HepG2 (cell line): ENCODE measurements at regions not wholly inside any gene's neighbourhood (a gene's known extent, or its start where the extent isn't known, plus 50 kb on each side); places are given as distances from the start of the nearest gene placed in this dataset.

ENCODE experiments used
- AHDC1 ChIP-seq: sonication (generic); formaldehyde crosslinking; IDR thresholded peaks from 2 replicates; pipeline ENCODE4 v1.5.1; 2020; ENCODE audit warnings: mild to moderate bottlenecking, missing genetic modification reagents, borderline replicate concordance
- CREM ChIP-seq, 2 experiments: sonication (generic) in 1 of 2; formaldehyde crosslinking in 1 of 2; IDR thresholded peaks; 2 replicates each; pipeline versions ENCODE4 v1.4.0 to v1.6.1; 2016 to 2020; ENCODE audit warnings: antibody characterized with exemption in 1 of 2, mild to moderate bottlenecking in 1 of 2, missing genetic modification reagents in 1 of 2
- HMGA1 ChIP-seq: sonication (generic); formaldehyde crosslinking; conservative IDR thresholded peaks from 2 replicates; pipeline ENCODE4 v1.4.0; 2020; ENCODE audit warnings: missing genetic modification reagents
- HOXA7 ChIP-seq: sonication (generic); formaldehyde crosslinking; IDR thresholded peaks from 2 replicates; pipeline ENCODE4 v1.8.1; 2022; ENCODE audit warnings: mild to moderate bottlenecking, missing genetic modification reagents, moderate library complexity
- NFIC ChIP-seq: IDR thresholded peaks from 2 replicates; pipeline ENCODE4 v1.6.1; 2012; ENCODE audit warnings: mild to moderate bottlenecking, low read length, inconsistent platforms
- POLR2AphosphoS2 ChIP-seq: IDR thresholded peaks from 2 replicates; pipeline ENCODE4 v1.6.1; 2011; ENCODE audit warnings: low read depth, low read length, improper control_type of control experiment
- ZC3H13 ChIP-seq: sonication (generic); formaldehyde crosslinking; IDR thresholded peaks from 2 replicates; pipeline ENCODE4 v1.8.1; 2023; ENCODE audit warnings: mild to moderate bottlenecking, missing genetic modification reagents, moderate library complexity
- ZKSCAN5 ChIP-seq: sonication (generic); formaldehyde crosslinking; IDR thresholded peaks from 2 replicates; pipeline ENCODE4 v1.5.1; 2020; ENCODE audit warnings: mild to moderate bottlenecking, missing genetic modification reagents
- ZNF180 ChIP-seq: sonication (generic); formaldehyde crosslinking; IDR thresholded peaks from 2 replicates; pipeline ENCODE4 v1.4.0; 2020; ENCODE audit warnings: low read depth, missing genetic modification reagents, borderline replicate concordance
- ZNF274 ChIP-seq: sonication (generic); formaldehyde crosslinking; IDR thresholded peaks from 2 replicates; pipeline ENCODE4 v1.5.1; 2020; ENCODE audit warnings: mild to moderate bottlenecking, missing genetic modification reagents
- ZNF317 ChIP-seq: sonication (generic); formaldehyde crosslinking; IDR thresholded peaks from 2 replicates; pipeline ENCODE4 v1.5.0; 2020; ENCODE audit warnings: mild to moderate bottlenecking, missing genetic modification reagents
- ZNF652 ChIP-seq: IDR thresholded peaks from 2 replicates; pipeline ENCODE4 v1.6.1; 2016; ENCODE audit warnings: low read depth, borderline replicate concordance
- ZSCAN21 ChIP-seq: sonication (generic); formaldehyde crosslinking; IDR thresholded peaks from 2 replicates; pipeline ENCODE4 v1.8.0; 2022; ENCODE audit warnings: mild to moderate bottlenecking, missing genetic modification reagents, moderate library complexity, borderline replicate concordance
- TF ChIP-seq, protein P1 (sequence below): sonication (generic); formaldehyde crosslinking; conservative IDR thresholded peaks from 2 replicates; pipeline ENCODE4 v1.8.1; 2023; ENCODE audit warnings: missing genetic modification reagents
- TF ChIP-seq, protein P2 (sequence below): sonication (generic); formaldehyde crosslinking; IDR thresholded peaks from 2 replicates; pipeline ENCODE4 v1.4.0; 2020; ENCODE audit warnings: missing genetic modification reagents

DNA sequence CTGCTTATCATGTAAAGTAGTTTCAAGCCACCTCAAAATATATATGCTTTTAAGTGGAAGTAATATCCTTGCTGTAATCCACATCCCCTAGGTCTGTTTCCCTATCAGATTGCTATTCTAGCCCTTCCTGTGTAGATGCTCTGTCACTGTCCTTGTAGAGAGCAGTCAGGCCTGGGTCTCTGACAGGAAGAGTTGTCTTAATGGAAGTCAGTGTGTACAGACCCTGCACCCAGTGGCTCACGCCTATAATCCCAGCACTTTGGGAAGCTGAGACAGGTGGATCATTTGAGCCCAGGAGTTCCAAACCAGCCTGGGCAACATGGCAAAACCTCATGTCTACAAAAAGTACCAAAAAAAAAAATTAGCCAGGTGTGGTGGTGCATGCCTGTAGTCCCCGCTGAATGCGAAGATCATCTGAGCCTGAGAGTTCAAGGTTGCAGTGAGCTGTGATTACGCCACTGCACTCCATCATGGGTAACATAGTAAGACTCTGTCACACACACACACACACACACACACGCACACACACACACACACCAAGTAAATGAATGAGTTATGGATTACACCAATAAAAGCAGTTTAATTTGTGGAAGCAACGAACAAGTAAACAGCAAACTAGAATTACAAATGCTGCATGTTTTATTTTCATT lies 70.2 kb upstream of the DSC1 start (continued):
- 0 out of 2 replicates have a peak, but pooled peaks have one; percentile 20 for TF ChIP-seq ZSCAN21 (CRISPR knock-in tag)
- TF ChIP-seq ZKSCAN5 (CRISPR knock-in tag) = no peak
- TF ChIP-seq ZNF652 (CRISPR knock-in tag) = no peak
- no peak; the same call in 1 of the 2 replicates for TF ChIP-seq NFIC
- TF ChIP-seq, protein P1, sequence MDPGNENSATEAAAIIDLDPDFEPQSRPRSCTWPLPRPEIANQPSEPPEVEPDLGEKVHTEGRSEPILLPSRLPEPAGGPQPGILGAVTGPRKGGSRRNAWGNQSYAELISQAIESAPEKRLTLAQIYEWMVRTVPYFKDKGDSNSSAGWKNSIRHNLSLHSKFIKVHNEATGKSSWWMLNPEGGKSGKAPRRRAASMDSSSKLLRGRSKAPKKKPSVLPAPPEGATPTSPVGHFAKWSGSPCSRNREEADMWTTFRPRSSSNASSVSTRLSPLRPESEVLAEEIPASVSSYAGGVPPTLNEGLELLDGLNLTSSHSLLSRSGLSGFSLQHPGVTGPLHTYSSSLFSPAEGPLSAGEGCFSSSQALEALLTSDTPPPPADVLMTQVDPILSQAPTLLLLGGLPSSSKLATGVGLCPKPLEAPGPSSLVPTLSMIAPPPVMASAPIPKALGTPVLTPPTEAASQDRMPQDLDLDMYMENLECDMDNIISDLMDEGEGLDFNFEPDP (CRISPR knock-in tag) = no peak
- no peak for TF ChIP-seq HOXA7 (CRISPR knock-in tag)
- TF ChIP-seq, protein P2, sequence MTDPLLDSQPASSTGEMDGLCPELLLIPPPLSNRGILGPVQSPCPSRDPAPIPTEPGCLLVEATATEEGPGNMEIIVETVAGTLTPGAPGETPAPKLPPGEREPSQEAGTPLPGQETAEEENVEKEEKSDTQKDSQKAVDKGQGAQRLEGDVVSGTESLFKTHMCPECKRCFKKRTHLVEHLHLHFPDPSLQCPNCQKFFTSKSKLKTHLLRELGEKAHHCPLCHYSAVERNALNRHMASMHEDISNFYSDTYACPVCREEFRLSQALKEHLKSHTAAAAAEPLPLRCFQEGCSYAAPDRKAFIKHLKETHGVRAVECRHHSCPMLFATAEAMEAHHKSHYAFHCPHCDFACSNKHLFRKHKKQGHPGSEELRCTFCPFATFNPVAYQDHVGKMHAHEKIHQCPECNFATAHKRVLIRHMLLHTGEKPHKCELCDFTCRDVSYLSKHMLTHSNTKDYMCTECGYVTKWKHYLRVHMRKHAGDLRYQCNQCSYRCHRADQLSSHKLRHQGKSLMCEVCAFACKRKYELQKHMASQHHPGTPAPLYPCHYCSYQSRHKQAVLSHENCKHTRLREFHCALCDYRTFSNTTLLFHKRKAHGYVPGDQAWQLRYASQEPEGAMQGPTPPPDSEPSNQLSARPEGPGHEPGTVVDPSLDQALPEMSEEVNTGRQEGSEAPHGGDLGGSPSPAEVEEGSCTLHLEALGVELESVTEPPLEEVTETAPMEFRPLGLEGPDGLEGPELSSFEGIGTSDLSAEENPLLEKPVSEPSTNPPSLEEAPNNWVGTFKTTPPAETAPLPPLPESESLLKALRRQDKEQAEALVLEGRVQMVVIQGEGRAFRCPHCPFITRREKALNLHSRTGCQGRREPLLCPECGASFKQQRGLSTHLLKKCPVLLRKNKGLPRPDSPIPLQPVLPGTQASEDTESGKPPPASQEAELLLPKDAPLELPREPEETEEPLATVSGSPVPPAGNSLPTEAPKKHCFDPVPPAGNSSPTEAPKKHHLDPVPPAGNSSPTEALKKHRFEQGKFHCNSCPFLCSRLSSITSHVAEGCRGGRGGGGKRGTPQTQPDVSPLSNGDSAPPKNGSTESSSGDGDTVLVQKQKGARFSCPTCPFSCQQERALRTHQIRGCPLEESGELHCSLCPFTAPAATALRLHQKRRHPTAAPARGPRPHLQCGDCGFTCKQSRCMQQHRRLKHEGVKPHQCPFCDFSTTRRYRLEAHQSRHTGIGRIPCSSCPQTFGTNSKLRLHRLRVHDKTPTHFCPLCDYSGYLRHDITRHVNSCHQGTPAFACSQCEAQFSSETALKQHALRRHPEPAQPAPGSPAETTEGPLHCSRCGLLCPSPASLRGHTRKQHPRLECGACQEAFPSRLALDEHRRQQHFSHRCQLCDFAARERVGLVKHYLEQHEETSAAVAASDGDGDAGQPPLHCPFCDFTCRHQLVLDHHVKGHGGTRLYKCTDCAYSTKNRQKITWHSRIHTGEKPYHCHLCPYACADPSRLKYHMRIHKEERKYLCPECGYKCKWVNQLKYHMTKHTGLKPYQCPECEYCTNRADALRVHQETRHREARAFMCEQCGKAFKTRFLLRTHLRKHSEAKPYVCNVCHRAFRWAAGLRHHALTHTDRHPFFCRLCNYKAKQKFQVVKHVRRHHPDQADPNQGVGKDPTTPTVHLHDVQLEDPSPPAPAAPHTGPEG (CRISPR knock-in tag) = no peak
- no peak for TF ChIP-seq ZNF317 (CRISPR knock-in tag)
- TF ChIP-seq HMGA1 = no peak
- no peak for TF ChIP-seq POLR2AphosphoS2
- peak; percentile 33; the same call in 1 of the 2 replicates for TF ChIP-seq CREM (IDR thresholded peaks at IDR 0.05)
- TF ChIP-seq CREM (CRISPR knock-in tag; IDR thresholded peaks at IDR 0.05) = no peak
- TF ChIP-seq AHDC1 (CRISPR knock-in tag) = peak; percentile 58; the same call in 1 of the 2 replicates
- TF ChIP-seq ZNF274 (CRISPR knock-in tag) = no peak
- no peak for TF ChIP-seq ZC3H13 (CRISPR knock-in tag)
- TF ChIP-seq ZNF180 (CRISPR knock-in tag) = no peak
